ENCODE measurements at regions not wholly inside any gene's neighbourhood (a gene's known extent, or its start where the extent isn't known, plus 50 kb on each side); places are given as distances from the start of the nearest gene placed in this dataset.
A peak's percentile ranks its signal among the peaks of the same experiment; 100 is the strongest.

DNA sequence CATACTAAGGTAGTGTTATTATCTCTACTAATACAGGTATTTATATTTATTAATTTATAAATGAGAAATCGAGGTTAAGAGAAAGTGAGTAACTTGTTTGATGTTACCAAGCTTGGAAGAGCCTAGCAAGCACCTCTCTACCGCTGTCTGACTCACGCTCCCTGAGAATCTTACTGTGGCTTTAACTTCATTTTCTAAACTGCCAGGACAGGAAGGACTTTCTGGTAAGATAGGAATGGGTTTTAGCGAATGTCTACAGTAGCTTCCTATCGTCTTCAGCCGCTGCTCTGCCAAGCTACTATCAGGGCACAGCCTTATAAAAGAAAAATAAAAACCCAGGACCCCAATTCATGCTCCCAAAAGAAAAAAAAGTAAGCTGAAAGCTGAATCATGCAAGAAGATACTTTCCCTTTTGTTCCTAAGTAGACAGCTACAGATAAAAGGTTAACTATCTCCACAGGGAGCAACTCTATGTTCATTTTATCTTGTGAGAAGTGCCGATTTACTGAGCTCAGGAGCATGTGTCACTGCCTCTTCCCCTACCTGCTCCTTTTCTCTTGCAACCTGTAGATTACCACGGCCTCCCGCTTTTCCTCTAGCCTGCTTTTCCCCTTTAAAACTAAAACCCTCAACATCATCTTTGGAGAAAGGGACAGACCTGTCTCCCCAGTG, 60.2 kb downstream of the THNSL1 start:
- Histone ChIP-seq H3K27me3 (replicated peaks; ENCODE audit: control insufficient read depth, insufficient read depth, low read length) (no peaks in the 10 kb centered on the region), H3K4me3 (replicated peaks; ENCODE audit: low read depth, low read length) (no peak overlapping the region), H3K36me3 (ENCODE audit: control insufficient read depth, insufficient read depth, low read length) (no peaks in the 10 kb centered on the region)
- no peak for DNase-seq (ENCODE audit: extremely low read depth, insufficient read length)
- TF ChIP-seq, protein P1, sequence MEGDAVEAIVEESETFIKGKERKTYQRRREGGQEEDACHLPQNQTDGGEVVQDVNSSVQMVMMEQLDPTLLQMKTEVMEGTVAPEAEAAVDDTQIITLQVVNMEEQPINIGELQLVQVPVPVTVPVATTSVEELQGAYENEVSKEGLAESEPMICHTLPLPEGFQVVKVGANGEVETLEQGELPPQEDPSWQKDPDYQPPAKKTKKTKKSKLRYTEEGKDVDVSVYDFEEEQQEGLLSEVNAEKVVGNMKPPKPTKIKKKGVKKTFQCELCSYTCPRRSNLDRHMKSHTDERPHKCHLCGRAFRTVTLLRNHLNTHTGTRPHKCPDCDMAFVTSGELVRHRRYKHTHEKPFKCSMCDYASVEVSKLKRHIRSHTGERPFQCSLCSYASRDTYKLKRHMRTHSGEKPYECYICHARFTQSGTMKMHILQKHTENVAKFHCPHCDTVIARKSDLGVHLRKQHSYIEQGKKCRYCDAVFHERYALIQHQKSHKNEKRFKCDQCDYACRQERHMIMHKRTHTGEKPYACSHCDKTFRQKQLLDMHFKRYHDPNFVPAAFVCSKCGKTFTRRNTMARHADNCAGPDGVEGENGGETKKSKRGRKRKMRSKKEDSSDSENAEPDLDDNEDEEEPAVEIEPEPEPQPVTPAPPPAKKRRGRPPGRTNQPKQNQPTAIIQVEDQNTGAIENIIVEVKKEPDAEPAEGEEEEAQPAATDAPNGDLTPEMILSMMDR (IDR thresholded peaks at IDR 0.05; ENCODE audit: insufficient read depth, low read length, poor library complexity, severe bottlenecking) = no peak

DNA sequence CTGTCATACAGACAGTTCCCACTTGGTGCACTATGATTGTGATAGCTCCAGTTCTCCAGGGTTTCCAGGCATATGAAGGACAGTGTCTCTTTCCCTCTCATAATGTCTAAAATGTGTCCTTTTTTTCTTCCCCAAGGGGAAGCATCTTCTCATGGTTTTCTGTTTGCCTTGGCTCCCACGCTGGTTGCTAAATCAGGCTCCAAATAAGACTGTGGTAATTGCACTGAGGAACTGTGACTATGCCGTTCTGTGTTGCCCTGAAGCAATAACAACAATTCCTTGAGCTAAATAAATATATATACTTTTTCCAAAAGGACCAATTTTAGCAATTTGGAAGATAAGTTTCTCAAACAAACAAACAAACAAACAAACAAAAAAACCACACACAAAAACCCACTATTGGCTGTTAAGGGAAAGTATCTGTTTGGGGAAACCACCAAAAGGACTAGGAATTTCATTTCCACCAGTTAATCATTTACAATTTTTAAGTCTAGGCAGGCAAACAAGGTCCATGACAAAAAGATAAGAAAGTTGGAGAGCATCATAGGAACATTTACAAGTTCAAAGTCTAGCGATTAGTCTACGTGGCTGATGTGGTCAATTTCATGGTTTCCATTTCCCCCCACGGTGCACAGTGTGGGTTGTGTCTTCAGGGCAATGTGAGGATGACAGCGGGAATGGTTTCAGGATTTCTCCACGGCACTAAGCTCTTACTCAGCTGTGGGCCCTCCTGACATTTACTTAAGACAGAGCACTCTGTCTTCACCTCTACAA, 62.4 kb downstream of the THNSL1 start:
- no peaks in the 10 kb centered on the region for H3K27me3 ChIP-seq (replicated peaks; ENCODE audit: control insufficient read depth, insufficient read depth, low read length)
- no peak for DNase-seq (ENCODE audit: extremely low read depth, insufficient read length)
- TF ChIP-seq, protein P1 (IDR thresholded peaks at IDR 0.05; ENCODE audit: insufficient read depth, low read length, poor library complexity, severe bottlenecking) = no peak
- H3K4me3 ChIP-seq (replicated peaks; ENCODE audit: low read depth, low read length) = no peak overlapping the region
- no peaks in the 10 kb centered on the region for H3K36me3 ChIP-seq (ENCODE audit: control insufficient read depth, insufficient read depth, low read length)

DNA sequence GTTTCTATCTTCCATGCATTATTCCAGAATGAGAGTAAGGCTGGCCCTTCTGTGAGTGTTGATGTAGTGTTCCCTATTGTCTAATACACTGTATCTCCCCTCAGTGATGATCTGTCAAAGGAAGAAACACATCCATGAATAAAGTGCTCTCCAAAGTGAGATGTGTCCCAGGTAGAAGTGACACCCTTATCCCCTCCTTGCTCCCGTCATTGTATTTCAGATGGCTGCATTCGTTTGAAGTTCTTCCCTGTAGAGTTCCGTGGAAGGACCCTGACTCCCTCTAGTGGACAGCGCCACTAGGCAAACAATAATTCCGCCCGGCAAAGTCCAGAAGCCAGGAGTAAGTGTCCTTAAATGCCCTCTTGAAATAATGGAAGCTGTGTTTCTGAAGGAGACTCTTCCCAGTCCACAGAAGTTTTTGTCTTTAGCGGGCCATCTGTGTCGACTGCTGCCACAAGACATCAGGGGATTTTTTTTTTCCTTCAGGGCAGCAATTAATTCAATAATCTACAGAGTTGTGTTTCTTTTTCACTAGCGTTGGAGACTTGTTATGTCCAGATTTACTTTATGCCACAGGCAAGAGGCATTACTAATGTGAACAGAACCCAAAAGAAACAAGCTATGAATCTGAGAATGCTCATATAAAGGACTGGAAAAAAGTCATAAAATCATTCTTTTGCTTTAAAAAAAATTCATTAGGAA, 64.6 kb downstream of the THNSL1 start:
- Histone ChIP-seq H3K4me3 (replicated peaks; ENCODE audit: low read depth, low read length) (no peak overlapping the region), H3K27me3 (replicated peaks; ENCODE audit: control insufficient read depth, insufficient read depth, low read length) (no peaks in the 10 kb centered on the region), H3K36me3 (ENCODE audit: control insufficient read depth, insufficient read depth, low read length) (no peaks in the 10 kb centered on the region)
- DNase-seq (ENCODE audit: extremely low read depth, insufficient read length) = peak; percentile 26
- TF ChIP-seq, protein P1 (IDR thresholded peaks at IDR 0.05; ENCODE audit: insufficient read depth, low read length, poor library complexity, severe bottlenecking) = peak; percentile 88

DNA sequence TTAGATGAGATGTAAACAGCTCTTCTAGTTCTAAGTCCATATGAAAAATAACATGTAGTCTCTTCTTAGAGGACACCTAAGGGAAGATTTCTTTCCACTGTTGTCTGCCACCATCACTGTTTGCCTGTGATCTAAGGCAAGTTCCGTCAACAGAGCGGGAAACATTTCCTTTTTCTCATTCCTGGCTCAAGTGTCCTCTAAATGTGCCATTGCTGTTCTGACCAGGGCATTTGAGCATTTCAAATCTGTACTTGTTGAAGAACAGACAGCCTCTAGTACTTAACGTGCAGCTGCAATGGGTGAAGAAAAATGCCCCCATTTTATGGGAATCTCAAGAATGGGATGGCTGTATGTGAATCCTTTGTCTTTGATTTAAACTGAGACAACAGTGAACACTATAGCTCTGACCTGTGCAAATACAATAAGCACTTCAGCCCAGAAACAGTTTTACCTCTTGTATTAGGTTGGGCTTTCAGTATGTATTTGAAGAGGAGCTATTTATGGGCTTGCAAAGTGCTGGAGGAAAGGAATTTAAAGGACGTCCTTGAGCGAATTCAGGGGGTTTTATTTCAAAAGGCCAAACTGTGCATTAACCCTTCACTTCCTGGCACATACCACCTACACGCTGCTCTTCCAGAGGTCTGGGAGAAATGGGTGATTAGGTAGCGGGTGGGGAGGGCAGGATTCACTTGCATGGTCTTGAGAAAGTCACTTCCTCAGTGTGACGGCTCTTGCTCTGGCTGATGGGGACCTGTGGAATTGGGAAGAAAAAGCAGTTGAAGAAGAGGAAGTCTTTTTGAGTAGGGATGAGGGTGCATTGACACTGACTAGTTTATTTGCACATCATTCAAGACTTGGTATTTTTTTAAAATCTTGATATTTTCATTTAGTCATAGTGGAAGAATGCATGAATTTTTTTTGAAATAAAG, 66.1 kb downstream of the THNSL1 start:
- Histone ChIP-seq H3K27me3 (replicated peaks; ENCODE audit: control insufficient read depth, insufficient read depth, low read length) (no peaks in the 10 kb centered on the region), H3K36me3 (ENCODE audit: control insufficient read depth, insufficient read depth, low read length) (no peaks in the 10 kb centered on the region), H3K4me3 (replicated peaks; ENCODE audit: low read depth, low read length) (no peak overlapping the region)
- TF ChIP-seq, protein P1 (IDR thresholded peaks at IDR 0.05; ENCODE audit: insufficient read depth, low read length, poor library complexity, severe bottlenecking) = no peak
- DNase-seq (ENCODE audit: extremely low read depth, insufficient read length) = no peak

DNA sequence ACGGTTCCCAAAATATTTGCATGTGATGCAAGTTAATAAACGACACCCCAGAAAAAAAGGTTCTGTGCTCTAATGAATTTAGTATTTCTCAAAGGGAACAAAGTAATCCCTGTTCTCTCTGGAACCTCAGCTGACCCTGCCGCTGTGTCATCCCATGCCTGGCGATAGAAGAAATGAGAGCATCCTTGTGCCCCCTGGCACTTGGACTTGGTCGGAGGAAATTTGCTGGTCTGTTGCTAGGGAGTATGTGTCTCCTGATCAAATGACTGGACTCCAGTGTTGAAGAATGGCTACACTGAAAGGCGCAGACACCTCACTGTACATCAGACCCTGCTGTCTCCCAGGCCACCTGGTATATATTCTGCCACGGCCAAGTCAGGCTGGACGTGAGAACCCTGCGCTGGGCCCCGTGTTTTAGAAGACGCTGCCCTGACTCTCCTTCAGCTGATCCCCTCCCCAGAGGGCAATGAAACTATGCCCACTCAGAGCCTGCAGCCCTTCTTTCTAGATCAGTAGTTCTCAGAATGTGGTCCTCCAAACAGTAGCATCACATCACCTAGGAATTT, 67.2 kb downstream of the THNSL1 start:
- DNase-seq (ENCODE audit: extremely low read depth, insufficient read length) = no peak

More for the DNA sequence above, 67.2 kb downstream of the THNSL1 start:
- Histone ChIP-seq H3K27me3 (replicated peaks; ENCODE audit: control insufficient read depth, insufficient read depth, low read length) (no peaks in the 10 kb centered on the region), H3K4me3 (replicated peaks; ENCODE audit: low read depth, low read length) (no peak overlapping the region), H3K36me3 (ENCODE audit: control insufficient read depth, insufficient read depth, low read length) (no peaks in the 10 kb centered on the region)
- TF ChIP-seq, protein P1 (IDR thresholded peaks at IDR 0.05; ENCODE audit: insufficient read depth, low read length, poor library complexity, severe bottlenecking) = no peak

All from GM06990 (cell line).